ENCODE measurements at regions not wholly inside any gene's neighbourhood (a gene's known extent, or its start where the extent isn't known, plus 50 kb on each side); places are given as distances from the start of the nearest gene placed in this dataset.

- ChIA-PET POLR2A (no interaction called here), CTCF (no interaction called here)
- no peak overlapping the region for H3K4me3 ChIP-seq (ENCODE audit: low read depth, low read length)
- no peak overlapping the region for H3K27ac ChIP-seq (ENCODE audit: low read depth, low read length)
- DNase-seq (ENCODE audit: low read depth, low spot score): no peak
- no peak for TF ChIP-seq CTCF (IDR thresholded peaks at IDR 0.05; ENCODE audit: low read depth, low read length)
- peaks cover 25% of the 10 kb centered on the region for H3K9me3 ChIP-seq (ENCODE audit: control insufficient read depth, insufficient read depth, low read length)
- no peaks in the 10 kb centered on the region for H3K27me3 ChIP-seq (ENCODE audit: control insufficient read depth, insufficient read depth, low read length)
These were observed 244.6 kb upstream of the ECI2 start for GRCh38 chr6:4379958-4380357.

GRCh38 chr6:4378319-4378996 is 243.1 kb upstream of the ECI2 start:
- no peak overlapping the region for H3K27ac ChIP-seq (ENCODE audit: low read depth, low read length)
- POLR2A ChIA-PET: no interaction called here
- CTCF ChIA-PET: interaction anchor here (0.6 kb wide), 1 partner anchor 425 kb away, joined by 4 read pairs; no protein-coding TSS in a partner anchor

GRCh38 chr6:4377603-4378002 is 242.2 kb upstream of the ECI2 start:
- peaks cover 6% of the 10 kb centered on the region for H3K9me3 ChIP-seq (ENCODE audit: control insufficient read depth, insufficient read depth, low read length)
- no peak overlapping the region for H3K27ac ChIP-seq (ENCODE audit: low read depth, low read length)
- ChIA-PET POLR2A (no interaction called here), CTCF (no interaction called here)
- no peak for DNase-seq (ENCODE audit: low read depth, low spot score)
- no peak for TF ChIP-seq CTCF (IDR thresholded peaks at IDR 0.05; ENCODE audit: low read depth, low read length)
- no peak overlapping the region for H3K4me3 ChIP-seq (ENCODE audit: low read depth, low read length)
- no peaks in the 10 kb centered on the region for H3K27me3 ChIP-seq (ENCODE audit: control insufficient read depth, insufficient read depth, low read length)

More at GRCh38 chr6:4378319-4378996, 243.1 kb upstream of the ECI2 start:
- H3K9me3 ChIP-seq (ENCODE audit: control insufficient read depth, insufficient read depth, low read length): peaks cover 13% of the 10 kb centered on the region
- no peak for TF ChIP-seq CTCF (IDR thresholded peaks at IDR 0.05; ENCODE audit: low read depth, low read length)
- no peaks in the 10 kb centered on the region for H3K27me3 ChIP-seq (ENCODE audit: control insufficient read depth, insufficient read depth, low read length)
- no peak for DNase-seq (ENCODE audit: low read depth, low spot score)
- no peak overlapping the region for H3K4me3 ChIP-seq (ENCODE audit: low read depth, low read length)

- TF ChIP-seq CTCF (IDR thresholded peaks at IDR 0.05; ENCODE audit: low read depth, low read length): no peak
- H3K9me3 ChIP-seq (ENCODE audit: control insufficient read depth, insufficient read depth, low read length): peaks cover 2% of the 10 kb centered on the region; the same call in 1 of the 2 replicates
- no peaks in the 10 kb centered on the region for H3K27me3 ChIP-seq (ENCODE audit: control insufficient read depth, insufficient read depth, low read length)
- no peak for DNase-seq (ENCODE audit: low read depth, low spot score)
- no peak overlapping the region for H3K27ac ChIP-seq (ENCODE audit: low read depth, low read length)
- no peak overlapping the region for H3K4me3 ChIP-seq (ENCODE audit: low read depth, low read length)
- ChIA-PET POLR2A (no interaction called here), CTCF (no interaction called here)
These were observed 238.8 kb upstream of the ECI2 start for GRCh38 chr6:4374216-4374615.

GRCh38 chr6:4372866-4373265 is 237.5 kb upstream of the ECI2 start:
- ChIA-PET POLR2A (no interaction called here), CTCF (interaction anchor here (0.9 kb wide), 1 partner anchor 23 kb away, joined by 3 read pairs; no protein-coding TSS in a partner anchor)
- no peaks in the 10 kb centered on the region for H3K9me3 ChIP-seq (ENCODE audit: control insufficient read depth, insufficient read depth, low read length)
- no peak overlapping the region for H3K4me3 ChIP-seq (ENCODE audit: low read depth, low read length)
- TF ChIP-seq CTCF (IDR thresholded peaks at IDR 0.05; ENCODE audit: low read depth, low read length): no peak
- no peak overlapping the region for H3K27ac ChIP-seq (ENCODE audit: low read depth, low read length)
- DNase-seq (ENCODE audit: low read depth, low spot score): no peak
- H3K27me3 ChIP-seq (ENCODE audit: control insufficient read depth, insufficient read depth, low read length): no peaks in the 10 kb centered on the region
